ENCODE measurements at regions not wholly inside any gene's neighbourhood (a gene's known extent, or its start where the extent isn't known, plus 50 kb on each side); places are given as distances from the start of the nearest gene placed in this dataset.

DNA sequence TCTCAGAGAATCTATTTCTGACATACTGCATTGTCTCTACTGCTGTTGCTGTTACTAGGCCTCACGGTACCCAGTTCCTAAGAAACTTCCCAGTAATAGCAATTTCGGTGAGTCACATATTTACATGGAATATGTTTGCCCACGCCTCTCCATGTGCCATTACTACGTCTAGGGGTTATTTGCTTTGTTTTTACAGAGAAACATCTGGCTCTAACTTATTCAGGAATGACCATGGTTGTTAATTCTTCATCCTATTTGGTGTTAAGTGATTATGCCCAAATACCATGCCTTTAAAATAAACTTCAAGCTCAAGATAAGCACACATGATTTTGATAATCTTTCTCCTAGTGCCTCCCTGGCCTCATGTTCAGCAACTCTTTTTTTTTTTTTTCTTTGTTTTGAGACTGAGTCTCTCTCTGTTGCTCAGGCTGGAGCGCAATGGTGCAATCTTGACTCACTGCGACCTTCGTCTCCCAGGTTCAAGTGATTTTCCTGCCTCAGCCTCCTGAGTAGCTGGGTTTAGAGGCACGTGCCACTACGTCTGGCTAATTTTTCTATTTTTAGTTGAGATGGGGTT, 101.0 kb upstream of the HS3ST1 start:
- no peak for DNase-seq (ENCODE audit: low spot score)

- no peak for DNase-seq (ENCODE audit: low spot score)
These were observed 96.4 kb upstream of the HS3ST1 start for GRCh38 chr4:11525085-11525484.

DNA sequence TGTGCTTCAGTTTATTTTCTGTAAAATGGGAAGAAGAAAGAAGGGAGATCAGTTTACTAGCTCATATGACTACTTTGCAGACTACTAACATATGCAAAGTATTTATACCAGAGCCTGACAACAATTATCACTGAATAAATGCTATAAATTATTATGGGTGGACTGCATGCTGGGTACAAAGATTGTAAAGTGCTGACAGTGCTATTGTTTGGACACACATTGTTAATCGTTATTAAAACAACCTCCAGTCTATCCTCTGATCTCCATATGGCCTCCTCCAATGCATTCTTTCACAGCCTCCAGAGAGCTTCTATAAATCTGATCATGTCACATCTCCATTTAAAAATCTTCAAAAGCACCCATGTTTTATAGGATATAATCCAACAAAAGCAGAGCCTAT, 90.1 kb upstream of the HS3ST1 start:
- no peak for DNase-seq (ENCODE audit: low spot score)

GRCh38 chr4:11514779-11515419, 86.2 kb upstream of the HS3ST1 start:
- DNase-seq (ENCODE audit: low spot score), result no peak

GRCh38 chr4:11514003-11514402, 85.3 kb upstream of the HS3ST1 start:
- no peak for DNase-seq (ENCODE audit: low spot score)

DNA sequence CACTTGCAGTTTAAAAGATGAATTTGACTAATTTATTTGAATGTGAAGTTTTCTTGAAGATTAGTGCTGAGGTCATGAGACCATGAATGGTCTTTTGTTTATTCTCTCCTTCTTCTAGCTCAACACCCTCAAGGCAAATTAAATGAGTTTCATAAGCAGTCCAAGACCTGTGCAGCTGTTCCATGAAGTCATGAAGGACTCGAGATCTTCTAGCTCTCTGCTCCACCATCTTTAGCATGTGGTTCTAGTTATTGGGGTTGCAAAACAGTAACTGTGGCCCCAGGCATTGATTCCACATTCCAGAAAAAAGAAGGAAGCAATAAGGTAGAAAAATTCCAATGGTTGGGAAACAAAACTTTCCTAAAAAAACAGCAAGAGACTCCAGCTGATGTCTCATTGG, 84.2 kb upstream of the HS3ST1 start:
- DNase-seq (ENCODE audit: low spot score), result no peak

- DNase-seq (ENCODE audit: low spot score), result no peak
These were observed 82.6 kb upstream of the HS3ST1 start for GRCh38 chr4:11511321-11511720.

DNA sequence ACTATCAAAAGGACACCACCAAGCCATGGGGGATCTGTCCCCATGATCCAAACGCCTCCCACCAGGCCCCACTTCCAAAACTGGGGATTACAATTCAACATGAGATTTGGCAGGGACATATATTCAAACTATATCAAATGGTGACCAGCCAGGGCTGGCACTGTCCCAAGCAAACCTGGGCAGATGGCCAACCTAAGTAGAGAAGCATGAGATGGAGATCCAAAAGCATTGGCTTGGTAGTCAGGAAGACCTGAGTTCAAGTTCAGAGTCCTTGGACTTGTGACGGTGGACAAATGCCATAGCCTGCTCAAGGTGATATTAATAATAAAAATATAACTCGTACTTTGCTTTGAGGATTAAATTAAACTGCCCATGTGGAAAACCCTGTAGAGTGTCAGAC, 79.2 kb upstream of the HS3ST1 start:
- no peak for DNase-seq (ENCODE audit: low spot score)

GRCh38 chr4:11506194-11506593, 77.5 kb upstream of the HS3ST1 start:
- DNase-seq (ENCODE audit: low spot score), result no peak

- no peak for DNase-seq (ENCODE audit: low spot score)
These were observed 76.7 kb upstream of the HS3ST1 start for GRCh38 chr4:11505221-11505971.

- no peak for DNase-seq (ENCODE audit: low spot score)
These were observed 74.5 kb upstream of the HS3ST1 start for GRCh38 chr4:11503166-11503565.

DNA sequence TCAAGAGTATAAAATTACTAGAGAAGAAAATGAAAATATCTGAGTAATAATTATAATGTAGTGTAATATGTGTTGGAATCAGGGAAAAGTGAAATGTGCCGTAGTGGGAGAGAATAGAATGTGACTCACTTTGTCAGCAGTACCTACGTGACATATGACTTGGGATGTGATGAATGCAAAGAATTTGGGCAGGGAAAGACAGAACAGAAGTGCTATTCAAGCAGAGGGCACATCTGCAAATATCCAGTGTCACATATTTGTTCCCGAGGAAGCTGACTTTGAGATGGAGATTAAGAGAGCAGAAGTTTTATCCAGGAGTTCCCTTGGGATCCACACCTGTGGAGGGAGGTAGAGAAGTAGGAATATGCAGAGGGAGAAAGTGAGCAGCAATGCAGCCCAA, 69.3 kb upstream of the HS3ST1 start:
- no peak for DNase-seq (ENCODE audit: low spot score)

DNA sequence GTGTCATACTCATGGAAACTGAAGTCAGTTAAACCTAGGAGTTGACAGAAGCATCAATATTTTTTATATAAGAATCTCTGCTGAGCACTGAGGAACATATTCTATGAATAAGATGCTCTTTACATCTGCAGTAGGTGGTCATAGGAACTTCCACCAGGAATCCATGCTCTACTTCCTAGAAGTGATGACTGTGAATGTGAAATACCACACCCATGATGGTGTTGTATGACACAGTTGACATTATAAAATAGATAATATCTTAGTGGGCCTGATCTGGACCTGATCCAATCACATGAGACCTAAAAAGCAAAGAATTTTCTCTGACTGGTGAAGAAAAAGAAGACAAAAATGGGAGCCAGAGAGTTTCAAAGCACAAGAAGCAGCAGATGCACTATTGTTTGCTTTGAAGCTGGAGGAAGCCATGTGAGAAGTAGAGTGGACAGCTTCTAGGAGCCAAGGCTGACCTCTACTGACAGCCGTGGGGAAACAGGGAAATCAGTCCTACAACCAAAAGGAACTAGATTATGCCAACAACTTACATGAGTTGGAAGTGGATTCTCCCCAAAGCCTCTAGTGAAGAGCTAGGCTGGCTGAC, 68.6 kb upstream of the HS3ST1 start:
- no peak for DNase-seq (ENCODE audit: low spot score)

- no peak for DNase-seq (ENCODE audit: low spot score)
These were observed 67.7 kb upstream of the HS3ST1 start for GRCh38 chr4:11496351-11496829.

DNA sequence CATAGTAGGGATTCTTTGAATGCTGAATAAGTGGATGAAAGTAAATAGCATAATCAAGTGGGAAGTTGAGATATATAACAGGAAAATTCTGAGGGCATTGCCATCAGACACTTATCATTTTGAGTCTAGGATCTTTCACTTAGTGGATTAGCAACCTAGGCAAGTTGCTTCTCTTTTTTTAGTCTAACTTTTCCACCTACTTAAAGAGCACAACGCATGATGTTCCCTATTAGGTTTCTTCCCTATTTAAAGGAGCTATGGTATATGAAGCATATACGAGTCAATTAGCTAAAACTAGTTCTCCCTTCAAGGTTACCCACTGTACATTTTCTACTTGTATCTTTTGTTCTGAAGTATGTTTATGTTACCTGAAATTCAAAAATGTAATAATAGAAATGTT, 67.1 kb upstream of the HS3ST1 start:
- no peak for DNase-seq (ENCODE audit: low spot score)

DNA sequence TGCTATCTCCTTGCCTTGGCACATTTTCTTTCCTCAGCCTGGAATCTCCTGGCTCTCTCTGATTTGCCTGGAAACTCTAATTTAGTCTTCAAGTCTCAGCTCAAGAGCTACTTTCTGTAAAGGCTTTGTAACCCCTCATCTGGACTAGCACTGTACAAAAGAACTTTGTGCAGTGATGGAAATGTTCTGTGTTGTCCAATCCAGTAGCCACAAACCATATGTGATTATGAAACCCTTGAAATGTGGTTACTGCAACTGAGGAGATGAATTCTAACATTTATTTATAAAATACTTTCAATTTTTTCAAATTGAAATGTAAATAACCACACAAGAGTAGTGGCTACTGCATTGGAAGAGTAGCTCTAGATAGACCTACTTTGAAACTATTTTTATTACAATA, 66.6 kb upstream of the HS3ST1 start:
- DNase-seq (ENCODE audit: low spot score), result no peak

GRCh38 chr4:11494232-11494631, 65.5 kb upstream of the HS3ST1 start:
- no peak for DNase-seq (ENCODE audit: low spot score)

DNA sequence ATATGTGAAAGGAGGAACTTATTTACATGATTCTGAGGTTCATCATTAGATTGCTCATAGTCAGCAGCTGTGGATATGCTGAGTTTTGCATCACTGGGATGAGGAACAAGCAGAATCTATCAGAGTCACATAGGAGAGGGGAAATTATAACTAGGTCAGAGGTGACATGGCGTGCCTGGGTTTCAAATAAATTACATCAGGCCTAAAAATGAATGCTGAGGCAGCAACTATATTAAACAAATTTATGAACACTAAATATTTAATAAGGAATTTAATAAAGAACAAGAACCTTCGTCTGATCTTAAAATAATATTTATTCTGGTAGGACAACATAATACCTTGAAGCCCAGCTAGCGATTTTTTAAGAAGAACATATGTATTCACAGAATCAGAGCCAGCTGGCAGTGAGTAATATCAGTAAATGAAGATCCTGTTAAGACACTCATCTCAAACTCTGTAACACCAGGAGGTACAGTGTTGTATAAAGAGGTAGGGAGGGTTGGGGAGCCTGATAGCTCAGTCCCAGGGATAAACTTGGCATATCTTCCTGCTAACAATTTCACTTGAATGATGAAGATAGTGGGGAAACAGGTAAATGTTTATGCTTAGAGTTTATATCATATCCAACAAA, 60.9 kb upstream of the HS3ST1 start:
- no peak for DNase-seq (ENCODE audit: low spot score)

DNA sequence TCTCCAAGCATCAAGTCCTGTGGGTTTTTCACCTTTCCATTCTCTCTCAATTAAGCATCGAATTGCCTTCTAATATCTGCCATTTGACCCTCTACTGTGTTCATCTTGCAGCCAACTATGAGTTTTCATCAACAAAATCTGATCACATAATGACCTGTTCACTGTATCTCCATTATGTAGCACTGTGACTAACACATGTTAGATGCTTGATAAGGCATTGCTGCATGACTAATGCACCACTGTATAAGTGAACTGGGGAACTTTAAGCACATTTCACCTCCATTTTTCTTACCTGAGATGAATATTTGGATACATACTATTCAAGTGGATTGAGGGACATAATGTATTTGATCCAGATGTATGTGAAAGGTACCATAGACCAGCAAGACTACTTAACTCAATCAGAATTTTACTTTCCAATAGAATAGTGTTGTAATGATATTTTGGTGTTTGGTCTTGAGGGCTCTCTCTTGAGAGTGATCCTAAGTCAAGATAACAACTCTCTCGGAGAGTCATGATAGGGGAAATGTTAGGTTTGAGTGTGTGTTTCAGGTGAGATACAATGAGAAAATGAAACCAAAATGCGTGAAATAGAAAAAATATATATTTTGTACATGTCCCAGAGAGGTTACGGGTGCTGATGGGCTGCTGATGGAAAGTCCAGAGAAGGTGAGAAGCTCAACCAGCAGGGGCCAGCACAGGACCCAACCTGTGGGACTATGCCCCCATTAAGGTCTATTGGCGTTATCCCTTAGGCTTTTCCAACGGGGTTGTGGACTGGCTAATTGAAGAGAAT, 60.2 kb upstream of the HS3ST1 start:
- no peak for DNase-seq (ENCODE audit: low spot score)

DNA sequence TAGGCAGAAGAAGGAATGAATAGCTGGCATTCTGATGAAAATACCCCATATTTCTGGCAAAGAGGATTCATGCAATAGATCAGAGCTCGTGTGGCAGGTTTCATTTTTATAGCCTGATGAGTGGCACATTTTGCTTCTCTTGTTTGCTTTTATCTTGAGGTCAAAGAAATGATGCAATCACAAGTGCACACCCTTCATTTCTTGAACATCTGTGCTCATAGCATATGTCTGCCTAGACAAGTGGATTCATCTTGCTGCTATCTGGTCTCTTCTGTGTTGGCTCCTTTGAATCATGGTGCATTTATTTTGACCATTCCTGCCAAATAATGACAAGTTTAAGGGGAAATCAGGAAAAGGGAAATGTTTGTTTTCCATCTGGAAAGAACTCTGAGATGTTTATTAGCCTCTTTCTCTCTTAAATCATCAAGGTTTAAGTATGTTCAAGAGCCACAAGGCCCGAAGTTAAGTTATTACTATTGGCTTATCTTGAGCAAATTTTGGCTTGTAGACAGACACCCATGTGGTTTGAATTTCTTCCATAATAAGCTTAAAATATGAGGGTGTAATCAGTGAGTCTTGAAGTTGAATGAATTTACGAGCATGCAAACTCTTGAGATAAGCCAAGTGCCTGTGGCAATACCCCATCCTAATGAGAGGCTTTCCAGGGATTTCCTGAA, 59.3 kb upstream of the HS3ST1 start:
- DNase-seq (ENCODE audit: low spot score), result no peak

DNA sequence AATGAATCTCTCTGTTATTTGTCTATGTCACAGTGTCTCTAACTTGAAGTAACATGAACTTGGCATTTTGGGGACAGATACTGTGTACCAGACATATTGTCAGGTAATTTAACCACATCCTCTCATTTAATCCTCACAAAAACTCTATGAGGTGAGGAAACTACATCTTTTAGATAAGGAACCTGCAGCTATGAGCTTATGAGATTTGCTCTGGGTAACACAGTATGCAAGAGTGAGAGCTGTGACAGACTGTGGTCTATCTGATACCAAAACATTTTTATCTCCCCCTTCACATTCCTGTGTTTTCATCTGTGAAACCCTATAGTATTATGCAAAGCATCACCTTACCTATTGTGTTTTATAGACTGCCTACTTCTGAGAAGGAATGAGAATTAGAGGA, 58.4 kb upstream of the HS3ST1 start:
- no peak for DNase-seq (ENCODE audit: low spot score)
